OCI-LY7 (cell line): ENCODE measurements at regions not wholly inside any gene's neighbourhood (a gene's known extent, or its start where the extent isn't known, plus 50 kb on each side); places are given as distances from the start of the nearest gene placed in this dataset.

Source experiments
- CTCF ChIP-seq: fragments of 200-600 bp; sonication (generic); conservative IDR thresholded peaks from 2 replicates; pipeline ENCODE4 v1.5.1; 2014; ENCODE audit warnings: mild to moderate bottlenecking, antibody characterized with exemption, low read length, moderate library complexity, mixed read lengths
- EZH2phosphoT487 ChIP-seq: fragments of 200-600 bp; sonication (generic); IDR thresholded peaks from 2 replicates; pipeline ENCODE4 v1.6.1; 2018; ENCODE audit warnings: low read depth, borderline replicate concordance, mild to moderate bottlenecking, mixed run types, antibody characterized with exemption, low read length, moderate library complexity, mixed read lengths

GRCh38 chr2:18273205-18273604, 287.2 kb downstream of the RDH14 start:
- no peak for TF ChIP-seq CTCF
- no peak for TF ChIP-seq EZH2phosphoT487
